Mesenchymal stem cell (in vitro differentiated cells and primary cell): ENCODE measurements at regions not wholly inside any gene's neighbourhood (a gene's known extent, or its start where the extent isn't known, plus 50 kb on each side); places are given as distances from the start of the nearest gene placed in this dataset.
"Not testable (repeated sequence)": the region's sequence is repeated elsewhere in the genome, so short reads cannot be mapped to it uniquely, and the experiment has no call there.

Source experiments
- DNase-seq: peaks from one replicate; pipeline ENCODE4 v3.0.0-alpha.2; 2013
- H2AFZ ChIP-seq: one replicate; pipeline ENCODE4 v1.6.1; 2013; ENCODE audit warnings: low read depth, mild to moderate bottlenecking, control low read depth, inconsistent platforms, low read length, moderate library complexity
- H2AK5ac ChIP-seq: 2 replicates; pipeline ENCODE4 v1.6.1; 2013; ENCODE audit warnings: low read length, moderate library complexity, mild to moderate bottlenecking, inconsistent platforms; ENCODE audit not compliant: severe bottlenecking
- H2BK120ac ChIP-seq: one replicate; pipeline ENCODE4 v1.6.1; 2013; ENCODE audit warnings: low read depth, mild to moderate bottlenecking, inconsistent platforms, low read length, moderate library complexity
- H2BK12ac ChIP-seq, 2 experiments: one replicate each; pipeline ENCODE4 v1.6.1; 2013; ENCODE audit warnings: inconsistent platforms in 2 of 2, low read length in 2 of 2, mild to moderate bottlenecking in 2 of 2, moderate library complexity in 2 of 2, control low read depth in 1 of 2
- H2BK15ac ChIP-seq: one replicate; pipeline ENCODE4 v1.6.1; 2013; ENCODE audit warnings: mild to moderate bottlenecking, low read depth, inconsistent platforms; ENCODE audit not compliant: poor library complexity, severe bottlenecking
- H2BK5ac ChIP-seq: 2 replicates; pipeline ENCODE4 v1.6.1; 2013; ENCODE audit warnings: low read depth, mild to moderate bottlenecking, low read length, control low read depth, inconsistent platforms; ENCODE audit not compliant: poor library complexity, severe bottlenecking
- H3K14ac ChIP-seq, 2 experiments: one replicate each; pipeline ENCODE4 v1.6.1; 2013; ENCODE audit warnings: inconsistent platforms in 2 of 2, low read length in 2 of 2, control low read depth in 1 of 2, mild to moderate bottlenecking in 1 of 2, moderate library complexity in 1 of 2
- H3K18ac ChIP-seq, 2 experiments: one replicate each; pipeline ENCODE4 v1.6.1; 2013; ENCODE audit warnings: inconsistent platforms in 2 of 2, low read length in 2 of 2, control low read depth in 1 of 2, low read depth in 1 of 2, mild to moderate bottlenecking in 1 of 2
- H3K23ac ChIP-seq, 2 experiments: one replicate each; pipeline ENCODE4 v1.6.1; 2013; ENCODE audit warnings: inconsistent platforms in 2 of 2, low read length in 2 of 2, mild to moderate bottlenecking in 2 of 2, moderate library complexity in 2 of 2, control low read depth in 1 of 2
- H3K27ac ChIP-seq: 2 replicates; pipeline ENCODE4 v1.5.1; 2013; ENCODE audit warnings: mild to moderate bottlenecking, moderate library complexity, low read length, control low read depth, inconsistent platforms; ENCODE audit not compliant: poor library complexity, severe bottlenecking
- H3K27me3 ChIP-seq, 2 experiments: 2 replicates each; pipeline versions ENCODE4 v1.6.1 to v1.7.0; 2013; ENCODE audit warnings: low read length in 2 of 2, mild to moderate bottlenecking in 2 of 2, moderate library complexity in 2 of 2, control low read depth in 1 of 2, inconsistent platforms in 1 of 2; ENCODE audit not compliant: control insufficient read depth in 1 of 2, insufficient read depth in 1 of 2
- H3K36me3 ChIP-seq, 2 experiments: 2 replicates each; pipeline versions ENCODE4 v1.6.1 to v1.7.0; 2013; ENCODE audit warnings: low read length in 2 of 2, control low read depth in 1 of 2, inconsistent platforms in 1 of 2, low read depth in 1 of 2, mild to moderate bottlenecking in 1 of 2; ENCODE audit not compliant: insufficient read depth in 2 of 2, control insufficient read depth in 1 of 2
- H3K4ac ChIP-seq, 2 experiments: one replicate each; pipeline ENCODE4 v1.6.1; 2013; ENCODE audit warnings: inconsistent platforms in 2 of 2, low read length in 2 of 2, mild to moderate bottlenecking in 2 of 2, moderate library complexity in 2 of 2, control low read depth in 1 of 2, low read depth in 1 of 2
- H3K4me1 ChIP-seq: 2 replicates; pipeline ENCODE4 v1.6.1; 2013; ENCODE audit warnings: low read depth, low read length, control low read depth; ENCODE audit not compliant: control insufficient read depth, insufficient read depth
- H3K4me2 ChIP-seq: 2 replicates; pipeline ENCODE4 v1.6.1; 2013; ENCODE audit warnings: low read length, mild to moderate bottlenecking, inconsistent platforms; ENCODE audit not compliant: poor library complexity, severe bottlenecking
- H3K4me3 ChIP-seq, 2 experiments: 2 replicates each; pipeline versions ENCODE4 v1.5.1 to v1.7.0; 2013; ENCODE audit warnings: low read length in 2 of 2, mild to moderate bottlenecking in 2 of 2, control low read depth in 1 of 2, low read depth in 1 of 2; ENCODE audit not compliant: insufficient read depth in 1 of 2
- H3K79me1 ChIP-seq: replicated peaks from 2 replicates; pipeline ENCODE4 v1.6.1; 2013; ENCODE audit warnings: mild to moderate bottlenecking, control low read depth, low read length, inconsistent platforms; ENCODE audit not compliant: poor library complexity, severe bottlenecking
- H3K9ac ChIP-seq: 2 replicates; pipeline ENCODE4 v1.7.0; 2013; ENCODE audit warnings: mild to moderate bottlenecking, low read length, moderate library complexity
- H3K9me3 ChIP-seq: 2 replicates; pipeline ENCODE4 v1.7.0; 2013; ENCODE audit warnings: mild to moderate bottlenecking, low read length; ENCODE audit not compliant: control insufficient read depth
- H4K8ac ChIP-seq: one replicate; pipeline ENCODE4 v1.6.1; 2013; ENCODE audit warnings: inconsistent platforms, mild to moderate bottlenecking, low read length, moderate library complexity
- H4K91ac ChIP-seq: one replicate; pipeline ENCODE4 v1.6.1; 2013; ENCODE audit warnings: mild to moderate bottlenecking, low read length, inconsistent platforms
- WGBS: methylation state at CpG from one replicate; pipeline ENCODE4 v1.1.7; 2013; ENCODE audit warnings: mixed read lengths; 5-methylcytosine and 5-hydroxymethylcytosine counted together

DNA sequence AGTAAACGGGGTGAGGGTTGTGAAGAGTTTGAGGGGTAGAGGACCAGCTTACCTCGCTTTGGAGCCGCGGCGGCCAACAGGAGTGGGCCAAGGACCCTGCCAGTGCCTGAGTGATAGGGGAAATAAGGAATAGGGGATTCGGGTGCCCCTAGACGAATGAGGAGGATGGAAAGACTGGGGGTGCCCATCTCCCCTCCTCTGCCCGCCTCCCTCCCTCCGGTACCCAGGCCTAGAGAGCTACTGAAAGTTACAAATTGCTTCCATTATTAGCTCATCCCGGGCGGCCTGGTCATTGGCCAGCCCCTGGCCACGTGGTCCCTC, 63.1 kb downstream of the SMUG1 start:
- H2BK15ac ChIP-seq, H2BK5ac ChIP-seq, H3K14ac ChIP-seq, H2AK5ac ChIP-seq, H3K9me3 ChIP-seq, H2AFZ ChIP-seq, H3K23ac ChIP-seq, H2BK12ac ChIP-seq, H3K18ac ChIP-seq, H3K79me1 ChIP-seq, H4K91ac ChIP-seq, H3K4ac ChIP-seq, H2BK120ac ChIP-seq, H4K8ac ChIP-seq, H3K27ac ChIP-seq, DNase-seq: not testable (repeated sequence)
- H3K4me3 ChIP-seq = peak overlapping the region; percentile 55 to 93
- peak overlapping the region; percentile 88 for H3K4me2 ChIP-seq
- peaks cover 0 to 10% of the 10 kb centered on the region in 2 experiments for H3K36me3 ChIP-seq
- 8% methylated on average over 1 of the region's 12 CpGs for WGBS
- H3K9ac ChIP-seq = peak overlapping the region; percentile 89
- H3K27me3 ChIP-seq = peaks cover 0 to 69% of the 10 kb centered on the region in 2 experiments
- peaks cover 15% of the 10 kb centered on the region for H3K4me1 ChIP-seq

- Histone ChIP-seq H2AFZ (no peak overlapping the region), H3K4ac (no peak overlapping the region), H4K8ac (no peak overlapping the region), H3K4me2 (peak overlapping the region; percentile 88), H3K36me3 (peaks cover 0 to 11% of the 10 kb centered on the region in 2 experiments), H3K23ac (no peak overlapping the region), H3K79me1 (no peaks in the 10 kb centered on the region), H3K14ac (no peak overlapping the region), H3K4me1 (peaks cover 15% of the 10 kb centered on the region), H4K91ac (peak overlapping the region; percentile 7), H2BK5ac (no peak overlapping the region), H3K27me3 (peaks cover 0 to 74% of the 10 kb centered on the region in 2 experiments), H3K9ac (peak overlapping the region; percentile 89), H2BK15ac (no peak overlapping the region), H3K9me3 (no peaks in the 10 kb centered on the region), H2AK5ac (no peak overlapping the region), H2BK120ac (no peak overlapping the region), H3K18ac (no peak overlapping the region), H2BK12ac (no peak overlapping the region), H3K4me3 (peak overlapping the region; percentile 55 to 93), H3K27ac (no peak overlapping the region)
- WGBS = 1% methylated on average over 33 of the region's 46 CpGs
- no peak for DNase-seq
Observed at GRCh38 chr12:54126029-54126695, 62.6 kb downstream of the SMUG1 start.

GRCh38 chr12:54126696-54127537, 61.9 kb downstream of the SMUG1 start:
- no peak overlapping the region for H2BK12ac ChIP-seq
- H2AFZ ChIP-seq = no peak overlapping the region
- peak overlapping the region; percentile 55 to 93 for H3K4me3 ChIP-seq
- no peaks in the 10 kb centered on the region for H3K79me1 ChIP-seq
- H3K18ac ChIP-seq = no peak overlapping the region
- 6% methylated on average over 20 of the region's 31 CpGs for WGBS
- peak overlapping the region; percentile 89 for H3K9ac ChIP-seq
- no peak overlapping the region for H2AK5ac ChIP-seq
- H3K9me3 ChIP-seq = no peaks in the 10 kb centered on the region
- H4K91ac ChIP-seq = no peak overlapping the region
- H2BK5ac ChIP-seq = no peak overlapping the region
- H3K14ac ChIP-seq = no peak overlapping the region
- no peak overlapping the region for H3K23ac ChIP-seq
- H4K8ac ChIP-seq = no peak overlapping the region
- peaks cover 0 to 11% of the 10 kb centered on the region in 2 experiments for H3K36me3 ChIP-seq
- no peak overlapping the region for H3K4ac ChIP-seq
- no peak for DNase-seq
- peaks cover 0 to 72% of the 10 kb centered on the region in 2 experiments for H3K27me3 ChIP-seq
- H3K4me1 ChIP-seq = peaks cover 15% of the 10 kb centered on the region
- H2BK120ac ChIP-seq = no peak overlapping the region
- no peak overlapping the region for H3K27ac ChIP-seq
- peak overlapping the region; percentile 88 for H3K4me2 ChIP-seq
- H2BK15ac ChIP-seq = no peak overlapping the region

GRCh38 chr12:54127538-54128259, 61.1 kb downstream of the SMUG1 start:
- H3K9me3 ChIP-seq = no peaks in the 10 kb centered on the region
- no peak overlapping the region for H2BK12ac ChIP-seq
- peaks cover 0 to 74% of the 10 kb centered on the region in 2 experiments for H3K27me3 ChIP-seq
- no peak overlapping the region for H3K4ac ChIP-seq
- WGBS = 41% methylated on average over 19 of the region's 19 CpGs
- DNase-seq = no peak
- no peak overlapping the region for H2BK5ac ChIP-seq
- H2BK120ac ChIP-seq = no peak overlapping the region
- H3K4me1 ChIP-seq = peaks cover 15% of the 10 kb centered on the region
- H3K18ac ChIP-seq = no peak overlapping the region
- H3K4me2 ChIP-seq = no peak overlapping the region
- no peak overlapping the region for H2BK15ac ChIP-seq
- no peak overlapping the region for H3K14ac ChIP-seq
- no peak overlapping the region for H4K8ac ChIP-seq
- peak overlapping the region in 1 of 2 experiments; percentile 93 for H3K4me3 ChIP-seq
- H3K9ac ChIP-seq = peak overlapping the region; percentile 89
- H3K23ac ChIP-seq = no peak overlapping the region
- H3K79me1 ChIP-seq = no peaks in the 10 kb centered on the region
- no peak overlapping the region for H3K27ac ChIP-seq
- no peak overlapping the region for H4K91ac ChIP-seq
- no peak overlapping the region for H2AFZ ChIP-seq
- H3K36me3 ChIP-seq = peaks cover 0 to 11% of the 10 kb centered on the region in 2 experiments
- no peak overlapping the region for H2AK5ac ChIP-seq
